MM.1S (cell line): ENCODE measurements at regions not wholly inside any gene's neighbourhood (a gene's known extent, or its start where the extent isn't known, plus 50 kb on each side); places are given as distances from the start of the nearest gene placed in this dataset.

ENCODE experiments used
- DNase-seq: peaks from one replicate; pipeline ENCODE4 v3.0.0-alpha.2; 2015
- H2AFZ ChIP-seq: fragments of 300-600 bp; sonication (generic); 2 replicates; pipeline ENCODE4 v1.6.0; 2016; ENCODE audit warnings: antibody characterized with exemption, low read length
- H3F3A ChIP-seq: fragments of 300-600 bp; sonication (generic); 2 replicates; pipeline ENCODE4 v1.6.1; 2016; ENCODE audit warnings: mild to moderate bottlenecking, antibody characterized with exemption, low read length, moderate library complexity, mixed read lengths; ENCODE audit not compliant: insufficient read depth
- H3K27ac ChIP-seq: fragments of 300-600 bp; sonication (generic); 2 replicates; pipeline ENCODE4 v1.5.1; 2016; ENCODE audit warnings: mild to moderate bottlenecking, low read length
- H3K27me3 ChIP-seq: fragments of 300-600 bp; sonication (generic); replicated peaks from 2 replicates; pipeline ENCODE4 v1.6.0; 2016; ENCODE audit warnings: low read length; ENCODE audit not compliant: insufficient read depth
- H3K36me3 ChIP-seq: fragments of 300-600 bp; sonication (generic); replicated peaks from 2 replicates; pipeline ENCODE4 v1.6.1; 2016; ENCODE audit warnings: mild to moderate bottlenecking, low read length, mixed read lengths; ENCODE audit not compliant: insufficient read depth
- H3K4me1 ChIP-seq: fragments of 300-600 bp; sonication (generic); 2 replicates; pipeline ENCODE4 v1.6.1; 2016; ENCODE audit warnings: low read length, mixed read lengths
- H3K4me2 ChIP-seq: fragments of 300-600 bp; sonication (generic); 2 replicates; pipeline ENCODE4 v1.6.0; 2016; ENCODE audit warnings: low read depth, low read length
- H3K4me3 ChIP-seq: fragments of 300-600 bp; sonication (generic); 2 replicates; pipeline ENCODE4 v1.5.1; 2016; ENCODE audit warnings: low read length, mixed read lengths
- H3K79me2 ChIP-seq: fragments of 300-600 bp; sonication (generic); 2 replicates; pipeline ENCODE4 v1.6.1; 2016; ENCODE audit warnings: mixed run types, low read length, mixed read lengths
- H3K9ac ChIP-seq: fragments of 300-600 bp; sonication (generic); 2 replicates; pipeline ENCODE4 v1.6.1; 2016; ENCODE audit warnings: low read length, mixed read lengths
- H3K9me2 ChIP-seq: fragments of 300-600 bp; sonication (generic); replicated peaks from 2 replicates; pipeline ENCODE4 v1.6.1; 2016; ENCODE audit warnings: mild to moderate bottlenecking, low read length, mixed read lengths; ENCODE audit not compliant: insufficient read depth
- H3K9me3 ChIP-seq: fragments of 300-600 bp; sonication (generic); replicated peaks from 2 replicates; pipeline ENCODE4 v1.6.1; 2016; ENCODE audit warnings: mild to moderate bottlenecking, low read length, mixed read lengths; ENCODE audit not compliant: insufficient read depth
- H4K20me1 ChIP-seq: fragments of 300-600 bp; sonication (generic); 2 replicates; pipeline ENCODE4 v1.6.1; 2016; ENCODE audit warnings: mild to moderate bottlenecking, low read length, moderate library complexity, mixed read lengths; ENCODE audit not compliant: insufficient read depth
- CTCF ChIP-seq: fragments of 300-600 bp; sonication (generic); IDR thresholded peaks from 2 replicates; pipeline ENCODE4 v1.5.1; 2016; ENCODE audit warnings: antibody characterized with exemption, low read length, mixed read lengths
- EZH2 ChIP-seq: fragments of 300-600 bp; sonication (generic); optimal IDR thresholded peaks from 2 replicates; pipeline ENCODE3; 2017; ENCODE audit warnings: low read depth, mild to moderate bottlenecking, antibody characterized with exemption, low read length, mixed read lengths
- EZH2phosphoT487 ChIP-seq: fragments of 300-600 bp; sonication (generic); IDR thresholded peaks from 2 replicates; pipeline ENCODE4 v1.6.1; 2018; ENCODE audit warnings: antibody characterized with exemption, low read length

- Histone ChIP-seq H3K36me3 (no peaks in the 10 kb centered on the region), H3K27ac (no peak overlapping the region), H2AFZ (no peak overlapping the region), H4K20me1 (no peaks in the 10 kb centered on the region), H3K9ac (no peak overlapping the region), H3K4me3 (no peak overlapping the region), H3K9me2 (no peaks in the 10 kb centered on the region), H3K4me2 (no peak overlapping the region), H3F3A (no peaks in the 10 kb centered on the region), H3K79me2 (no peaks in the 10 kb centered on the region), H3K4me1 (peaks cover 10% of the 10 kb centered on the region; the same call in 1 of the 2 replicates), H3K9me3 (no peaks in the 10 kb centered on the region), H3K27me3 (no peaks in the 10 kb centered on the region)
- no peak for TF ChIP-seq CTCF
- TF ChIP-seq EZH2 = no peak
- no peak for TF ChIP-seq EZH2phosphoT487
- no peak for DNase-seq
These were observed 152.8 kb downstream of the LRIG3 start for GRCh38 chr12:58767496-58767895.

- no peaks in the 10 kb centered on the region for H3K9me3 ChIP-seq
- H4K20me1 ChIP-seq = no peaks in the 10 kb centered on the region
- no peak overlapping the region for H3K4me2 ChIP-seq
- no peaks in the 10 kb centered on the region for H3F3A ChIP-seq
- TF ChIP-seq CTCF (no peak), EZH2 (no peak), EZH2phosphoT487 (no peak)
- H3K27me3 ChIP-seq = no peaks in the 10 kb centered on the region
- H3K36me3 ChIP-seq = no peaks in the 10 kb centered on the region
- H2AFZ ChIP-seq = no peak overlapping the region
- no peaks in the 10 kb centered on the region for H3K79me2 ChIP-seq
- H3K9me2 ChIP-seq = no peaks in the 10 kb centered on the region
- no peaks in the 10 kb centered on the region for H3K4me1 ChIP-seq
- no peak overlapping the region for H3K27ac ChIP-seq
- H3K4me3 ChIP-seq = no peak overlapping the region
- DNase-seq = no peak
- H3K9ac ChIP-seq = no peak overlapping the region
These were observed 146.3 kb downstream of the LRIG3 start for GRCh38 chr12:58773986-58774385.

GRCh38 chr12:58774731-58775130, 145.6 kb downstream of the LRIG3 start:
- H3K27ac ChIP-seq = no peak overlapping the region
- H3F3A ChIP-seq = no peaks in the 10 kb centered on the region
- no peaks in the 10 kb centered on the region for H3K4me1 ChIP-seq
- no peaks in the 10 kb centered on the region for H4K20me1 ChIP-seq
- no peaks in the 10 kb centered on the region for H3K27me3 ChIP-seq
- H3K4me2 ChIP-seq = no peak overlapping the region
- H3K9ac ChIP-seq = no peak overlapping the region
- no peaks in the 10 kb centered on the region for H3K9me3 ChIP-seq
- no peak overlapping the region for H3K4me3 ChIP-seq
- no peaks in the 10 kb centered on the region for H3K9me2 ChIP-seq
- no peaks in the 10 kb centered on the region for H3K79me2 ChIP-seq
- TF ChIP-seq EZH2 (no peak), CTCF (no peak), EZH2phosphoT487 (no peak)
- no peaks in the 10 kb centered on the region for H3K36me3 ChIP-seq
- H2AFZ ChIP-seq = no peak overlapping the region
- no peak for DNase-seq
